ENCODE measurements at regions not wholly inside any gene's neighbourhood (a gene's known extent, or its start where the extent isn't known, plus 50 kb on each side); places are given as distances from the start of the nearest gene placed in this dataset.

DNA sequence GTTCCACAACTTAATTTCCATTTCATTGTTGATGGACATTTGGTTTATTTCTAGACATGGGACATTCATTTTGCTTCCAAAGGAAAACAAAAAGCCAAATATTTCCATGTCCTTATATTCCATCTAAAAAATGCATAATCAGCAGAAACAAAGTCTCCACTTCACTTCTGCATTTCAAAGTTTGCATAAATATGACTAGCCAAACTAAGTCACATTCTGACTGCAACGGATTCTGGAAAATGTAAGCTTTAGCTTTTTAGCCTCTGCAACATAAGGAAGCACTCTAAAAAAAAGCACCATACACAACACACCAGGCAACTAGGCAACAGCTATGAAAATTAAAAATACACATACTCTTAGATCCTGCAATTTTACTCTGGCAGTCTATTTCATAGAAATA is 135.3 kb downstream of the ETAA1 start:
- Histone ChIP-seq H3K4me2 (ENCODE audit: control insufficient read depth, extremely low read depth, insufficient read depth, low read depth, low read length) (no peak overlapping the region), H3K79me2 (ENCODE audit: control insufficient read depth, insufficient read depth, low read length) (no peaks in the 10 kb centered on the region), H3K27me3 (ENCODE audit: control insufficient read depth, extremely low read depth, insufficient read depth, low read length) (no peaks in the 10 kb centered on the region), H3K9me1 (ENCODE audit: control insufficient read depth, extremely low read depth, insufficient read depth, low read length) (no peaks in the 10 kb centered on the region), H3K9me3 (ENCODE audit: control insufficient read depth, low read depth, low read length) (no peaks in the 10 kb centered on the region), H3K9ac (ENCODE audit: control insufficient read depth, extremely low read depth, insufficient read depth, low read length) (no peak overlapping the region), H2AFZ (ENCODE audit: control insufficient read depth, low read length) (no peak overlapping the region), H3K4me1 (ENCODE audit: control insufficient read depth, extremely low read depth, insufficient read depth, low read length) (no peaks in the 10 kb centered on the region), H4K20me1 (ENCODE audit: control insufficient read depth, extremely low read depth, insufficient read depth, low read length) (no peaks in the 10 kb centered on the region), H3K27ac (ENCODE audit: control insufficient read depth, insufficient read depth, low read length) (no peak overlapping the region), H3K36me3 (ENCODE audit: control insufficient read depth in 2 of 2, extremely low read depth in 1 of 2, insufficient read depth in 2 of 2, low read length in 2 of 2) (no peaks in the 10 kb centered on the region), H3K4me3 (ENCODE audit: control insufficient read depth in 2 of 3, extremely low read depth in 1 of 3, insufficient read depth in 2 of 3, low read depth in 1 of 3, low read length in 3 of 3) (no peak overlapping the region)
- TF ChIP-seq EZH2 (IDR thresholded peaks at IDR 0.05; ENCODE audit: low read length) (no peak), CTCF (optimal IDR thresholded peaks at IDR 0.05 in 1 of 3, IDR thresholded peaks at IDR 0.05 in 1 of 3, conservative IDR thresholded peaks at IDR 0.05 in 1 of 3; ENCODE audit: extremely low read depth in 1 of 3, insufficient read depth in 2 of 3, low read length in 3 of 3) (no peak)
- dilution Hi-C loops (cut with MboI; ENCODE audit: extremely low pct_ligation_motif_present, low sequenced_read_pairs): no loop called here
- DNase-seq (ENCODE audit: low read depth, low spot score) (no peak), FAIRE-seq (no peak)

- H3K4me2 ChIP-seq (ENCODE audit: control insufficient read depth, extremely low read depth, insufficient read depth, low read depth, low read length): no peak overlapping the region
- no peak overlapping the region for H3K9ac ChIP-seq (ENCODE audit: control insufficient read depth, extremely low read depth, insufficient read depth, low read length)
- DNase-seq (ENCODE audit: low read depth, low spot score) (no peak), FAIRE-seq (no peak)
- H3K27me3 ChIP-seq (ENCODE audit: control insufficient read depth, extremely low read depth, insufficient read depth, low read length): no peaks in the 10 kb centered on the region
- H2AFZ ChIP-seq (ENCODE audit: control insufficient read depth, low read length): no peak overlapping the region
- no peak overlapping the region for H3K27ac ChIP-seq (ENCODE audit: control insufficient read depth, insufficient read depth, low read length)
- no peaks in the 10 kb centered on the region for H3K9me1 ChIP-seq (ENCODE audit: control insufficient read depth, extremely low read depth, insufficient read depth, low read length)
- H3K9me3 ChIP-seq (ENCODE audit: control insufficient read depth, low read depth, low read length): no peaks in the 10 kb centered on the region
- no peaks in the 10 kb centered on the region for H3K4me1 ChIP-seq (ENCODE audit: control insufficient read depth, extremely low read depth, insufficient read depth, low read length)
- dilution Hi-C loops (cut with MboI; ENCODE audit: extremely low pct_ligation_motif_present, low sequenced_read_pairs): no loop called here
- no peak overlapping the region for H3K4me3 ChIP-seq (ENCODE audit: control insufficient read depth in 2 of 3, extremely low read depth in 1 of 3, insufficient read depth in 2 of 3, low read depth in 1 of 3, low read length in 3 of 3)
- no peaks in the 10 kb centered on the region for H3K36me3 ChIP-seq (ENCODE audit: control insufficient read depth in 2 of 2, extremely low read depth in 1 of 2, insufficient read depth in 2 of 2, low read length in 2 of 2)
- no peaks in the 10 kb centered on the region for H3K79me2 ChIP-seq (ENCODE audit: control insufficient read depth, insufficient read depth, low read length)
- no peak for TF ChIP-seq CTCF (optimal IDR thresholded peaks at IDR 0.05 in 1 of 3, IDR thresholded peaks at IDR 0.05 in 1 of 3, conservative IDR thresholded peaks at IDR 0.05 in 1 of 3; ENCODE audit: extremely low read depth in 1 of 3, insufficient read depth in 2 of 3, low read length in 3 of 3)
- TF ChIP-seq EZH2 (IDR thresholded peaks at IDR 0.05; ENCODE audit: low read length): no peak
- no peaks in the 10 kb centered on the region for H4K20me1 ChIP-seq (ENCODE audit: control insufficient read depth, extremely low read depth, insufficient read depth, low read length)
These were observed 137.6 kb downstream of the ETAA1 start for GRCh38 chr2:67534745-67535144.
